WERI-Rb-1 (cell line): ENCODE measurements at regions not wholly inside any gene's neighbourhood (a gene's known extent, or its start where the extent isn't known, plus 50 kb on each side); places are given as distances from the start of the nearest gene placed in this dataset.

Experiments used
- DNase-seq: peaks from one replicate; pipeline ENCODE4 v3.0.0-alpha.2; 2020
- H3K27ac ChIP-seq: fragments of 250-450 bp; sonication (Bioruptor Pico); 2 replicates; pipeline ENCODE4 v1.5.1; 2020; ENCODE audit warnings: mild to moderate bottlenecking, moderate library complexity
- H3K27me3 ChIP-seq: fragments of 250-450 bp; sonication (Bioruptor Pico); 2 replicates; pipeline ENCODE4 v1.5.1; 2021; ENCODE audit warnings: mild to moderate bottlenecking, low read depth, moderate library complexity; ENCODE audit not compliant: insufficient read depth, severe bottlenecking
- H3K36me3 ChIP-seq: fragments of 250-450 bp; sonication (Bioruptor Pico); 2 replicates; pipeline ENCODE4 v1.5.1; 2020; ENCODE audit warnings: mild to moderate bottlenecking, moderate library complexity
- H3K4me3 ChIP-seq: 2 replicates; pipeline ENCODE4 v1.5.1; 2011; ENCODE audit warnings: low read depth, mild to moderate bottlenecking, control low read depth, low read length
- H3K9me3 ChIP-seq: fragments of 250-450 bp; sonication (Bioruptor Pico); 2 replicates; pipeline ENCODE4 v1.5.1; 2021; ENCODE audit warnings: mild to moderate bottlenecking, moderate library complexity; ENCODE audit not compliant: severe bottlenecking
- CTCF ChIP-seq: IDR thresholded peaks from 2 replicates; pipeline ENCODE4 v1.5.1; 2011; ENCODE audit warnings: low read depth, mild to moderate bottlenecking, control low read depth, inconsistent platforms, low read length

DNA sequence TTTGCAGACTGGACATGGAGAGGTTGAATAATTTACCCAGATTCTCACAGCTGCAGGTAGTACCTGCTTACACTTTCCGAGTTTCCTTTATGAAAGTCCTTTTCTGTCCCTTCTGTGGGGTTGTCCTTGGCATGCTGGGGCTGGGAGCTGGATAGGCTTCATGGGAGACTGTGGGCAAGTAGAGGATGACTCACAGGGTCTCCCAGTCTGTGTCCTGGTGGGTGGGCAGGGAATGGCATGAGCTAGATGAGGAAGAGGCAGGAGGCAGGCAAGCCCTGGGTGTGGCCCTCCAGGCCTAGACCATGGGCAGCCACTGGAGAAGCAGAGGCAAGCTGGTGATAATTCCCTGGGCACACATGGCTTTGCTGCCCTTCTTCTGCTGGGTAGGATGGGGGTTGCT is 80.6 kb downstream of the NAV1 start:
- H3K36me3 ChIP-seq: peaks cover 3% of the 10 kb centered on the region; the same call in 1 of the 2 replicates
- DNase-seq: no peak
- no peak overlapping the region for H3K27ac ChIP-seq
- H3K9me3 ChIP-seq: no peaks in the 10 kb centered on the region
- no peak overlapping the region for H3K4me3 ChIP-seq
- TF ChIP-seq CTCF: no peak
- H3K27me3 ChIP-seq: no peaks in the 10 kb centered on the region

GRCh38 chr1:201622353-201622752 is 83.4 kb downstream of the NAV1 start:
- no peak for DNase-seq
- Histone ChIP-seq H3K27me3 (no peaks in the 10 kb centered on the region), H3K9me3 (no peaks in the 10 kb centered on the region), H3K4me3 (no peak overlapping the region), H3K36me3 (peaks cover 7% of the 10 kb centered on the region), H3K27ac (no peak overlapping the region)
- no peak for TF ChIP-seq CTCF

DNA sequence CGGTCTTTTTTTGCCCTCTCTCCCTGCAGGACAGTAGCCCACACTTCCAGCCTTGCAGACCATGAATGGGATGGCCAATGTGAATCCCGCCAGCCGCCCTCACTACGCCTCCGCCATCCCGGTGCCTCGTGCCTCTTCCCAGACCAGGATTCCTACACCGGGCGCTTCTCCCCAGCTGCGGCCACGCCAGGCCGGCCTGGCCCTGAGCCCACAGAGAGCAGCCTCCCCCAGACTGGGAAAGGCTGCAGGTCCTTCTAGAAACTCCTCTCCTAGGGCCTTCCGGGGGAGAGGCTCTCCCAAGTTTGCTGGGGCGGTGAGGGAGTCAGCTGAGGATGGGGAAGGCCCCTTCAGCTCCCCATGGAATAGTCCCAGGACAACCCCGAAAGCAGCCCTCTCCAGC is 83.9 kb downstream of the NAV1 start:
- H3K27me3 ChIP-seq: no peaks in the 10 kb centered on the region
- no peaks in the 10 kb centered on the region for H3K9me3 ChIP-seq
- H3K27ac ChIP-seq: no peak overlapping the region
- H3K4me3 ChIP-seq: no peak overlapping the region
- no peak for TF ChIP-seq CTCF
- DNase-seq: no peak
- H3K36me3 ChIP-seq: peaks cover 7% of the 10 kb centered on the region

GRCh38 chr1:201624741-201625225 is 85.9 kb downstream of the NAV1 start:
- Histone ChIP-seq H3K27me3 (no peaks in the 10 kb centered on the region), H3K9me3 (no peaks in the 10 kb centered on the region), H3K27ac (no peak overlapping the region), H3K36me3 (peaks cover 7% of the 10 kb centered on the region), H3K4me3 (no peak overlapping the region)
- no peak for DNase-seq
- TF ChIP-seq CTCF: no peak

DNA sequence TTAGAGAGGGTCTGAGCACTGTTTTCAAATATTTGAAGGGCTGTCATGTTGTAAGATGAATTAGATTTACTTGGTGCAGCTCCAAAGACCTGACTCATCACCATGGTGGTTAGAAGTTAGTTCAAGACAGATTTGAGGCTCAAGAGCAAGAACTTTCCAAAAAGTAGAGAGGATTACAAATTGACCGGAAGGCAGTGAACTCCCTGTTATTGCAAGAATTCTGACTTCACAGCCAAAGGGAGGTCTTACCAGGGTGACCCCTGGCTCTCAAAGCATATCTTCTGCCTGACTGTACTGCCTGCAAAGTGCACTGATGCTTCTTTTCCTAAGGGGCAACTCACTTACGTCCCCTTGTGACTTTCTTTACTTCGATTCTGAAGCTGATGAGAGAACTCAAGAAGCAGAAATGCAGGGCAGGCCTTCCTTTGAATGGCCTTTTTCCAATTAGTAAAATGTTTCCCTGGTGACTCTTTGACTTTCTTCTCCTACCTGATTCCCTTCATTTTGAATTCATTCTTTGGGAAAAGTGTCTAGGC is 86.4 kb downstream of the NAV1 start:
- Histone ChIP-seq H3K9me3 (no peaks in the 10 kb centered on the region), H3K27me3 (no peaks in the 10 kb centered on the region), H3K27ac (no peak overlapping the region), H3K36me3 (peaks cover 7% of the 10 kb centered on the region), H3K4me3 (no peak overlapping the region)
- no peak for DNase-seq
- TF ChIP-seq CTCF: no peak

DNA sequence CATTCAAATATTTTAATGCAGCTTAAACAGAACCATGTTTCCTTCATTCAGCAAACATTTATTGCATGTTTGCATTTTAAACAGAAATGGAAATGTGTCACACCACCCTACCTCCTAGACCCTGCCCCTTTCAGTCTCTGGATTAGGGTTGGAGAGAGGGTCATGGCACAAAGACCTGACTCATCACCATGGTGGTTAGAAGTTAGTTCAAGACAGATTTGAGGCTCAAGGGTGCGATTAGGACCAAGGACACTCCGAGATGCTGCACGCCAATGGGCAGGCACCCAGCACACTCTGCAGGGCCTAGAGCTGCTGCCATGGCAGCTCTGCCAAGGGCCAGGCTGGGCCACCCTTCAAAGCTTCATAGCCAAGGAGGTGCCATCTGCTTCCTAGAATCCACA is 86.9 kb downstream of the NAV1 start:
- DNase-seq: no peak
- no peaks in the 10 kb centered on the region for H3K27me3 ChIP-seq
- H3K27ac ChIP-seq: no peak overlapping the region
- H3K4me3 ChIP-seq: no peak overlapping the region
- TF ChIP-seq CTCF: no peak
- H3K36me3 ChIP-seq: peaks cover 7% of the 10 kb centered on the region
- no peaks in the 10 kb centered on the region for H3K9me3 ChIP-seq
